ENCODE measurements at regions not wholly inside any gene's neighbourhood (a gene's known extent, or its start where the extent isn't known, plus 50 kb on each side); places are given as distances from the start of the nearest gene placed in this dataset.
"Not testable (repeated sequence)": the region's sequence is repeated elsewhere in the genome, so short reads cannot be mapped to it uniquely, and the experiment has no call there.

GRCh38 chr10:78443900-78444571 lies 410.4 kb downstream of the RPS24 start:
- DNase-seq = no peak

- not testable (repeated sequence) for DNase-seq
Measured at GRCh38 chr10:78444741-78445140, 411.1 kb downstream of the RPS24 start.

- DNase-seq = no peak
Measured at GRCh38 chr10:78445308-78445707, 411.6 kb downstream of the RPS24 start.

- DNase-seq = no peak
Measured at GRCh38 chr10:78448470-78448869, 414.8 kb downstream of the RPS24 start.

DNA sequence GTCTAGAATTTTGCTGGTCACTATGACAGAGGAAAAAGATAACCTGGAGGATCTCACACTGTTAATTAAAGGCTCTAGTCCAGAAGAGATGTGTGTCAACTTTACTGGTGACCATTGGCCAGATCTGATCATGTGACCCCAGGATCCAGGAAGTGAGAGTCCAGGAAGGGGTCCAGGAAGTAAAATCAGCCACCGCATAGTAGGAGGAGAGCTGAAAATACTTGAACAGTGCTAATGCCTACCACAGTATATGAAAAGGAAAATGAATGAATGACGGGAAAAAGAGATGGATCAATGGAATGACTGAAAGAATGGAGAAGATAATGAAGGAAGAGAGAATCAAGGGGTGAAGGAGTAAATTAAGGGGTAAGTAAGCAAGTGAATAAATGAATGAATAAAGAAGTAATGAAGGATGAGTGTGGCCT lies 415.3 kb downstream of the RPS24 start:
- DNase-seq = no peak

GRCh38 chr10:78449554-78449953 lies 415.9 kb downstream of the RPS24 start:
- DNase-seq = no peak

DNA sequence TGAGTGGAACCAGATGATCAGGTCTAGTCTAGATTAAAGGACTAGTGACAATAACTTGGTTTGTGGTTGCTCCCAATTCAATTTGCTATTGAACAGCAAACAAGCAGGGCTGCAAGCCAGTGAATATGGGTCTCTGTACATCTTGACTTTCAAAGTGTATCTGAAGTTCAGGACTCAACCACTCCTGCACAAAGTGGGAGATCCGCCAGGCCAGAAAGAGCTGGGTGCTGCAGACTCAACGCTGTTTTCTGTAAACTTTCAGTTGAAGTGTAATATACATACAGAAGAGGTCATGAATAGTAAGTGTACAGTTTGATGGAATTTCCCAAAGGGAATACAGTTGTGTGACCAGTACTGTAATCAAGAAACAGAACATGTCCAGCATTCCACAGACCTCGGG lies 416.6 kb downstream of the RPS24 start:
- no peak for DNase-seq

GRCh38 chr10:78450807-78451485 lies 417.3 kb downstream of the RPS24 start:
- no peak for DNase-seq

DNA sequence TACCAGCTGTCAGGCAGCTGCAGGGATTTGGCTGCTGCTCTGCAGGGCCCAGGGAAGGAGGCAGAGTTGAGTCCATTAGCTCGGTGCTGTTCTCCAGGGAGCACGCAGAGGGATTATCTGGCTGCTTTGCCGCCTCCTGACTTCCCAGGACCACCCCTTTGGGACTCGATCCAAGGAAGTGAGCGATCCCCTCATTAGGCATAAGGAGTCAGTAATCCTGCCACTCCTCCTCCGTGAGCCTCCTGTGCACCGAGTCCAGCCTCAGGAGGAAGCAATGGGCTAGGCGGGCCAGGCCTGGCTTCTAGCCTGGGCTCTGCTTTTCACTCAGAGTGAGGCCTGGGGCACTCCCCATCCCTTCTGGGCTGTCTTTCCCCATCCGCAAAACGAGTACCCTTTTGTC lies 417.9 kb downstream of the RPS24 start:
- DNase-seq = no peak

- DNase-seq = no peak
Measured at GRCh38 chr10:78454123-78454645, 420.5 kb downstream of the RPS24 start.

DNA sequence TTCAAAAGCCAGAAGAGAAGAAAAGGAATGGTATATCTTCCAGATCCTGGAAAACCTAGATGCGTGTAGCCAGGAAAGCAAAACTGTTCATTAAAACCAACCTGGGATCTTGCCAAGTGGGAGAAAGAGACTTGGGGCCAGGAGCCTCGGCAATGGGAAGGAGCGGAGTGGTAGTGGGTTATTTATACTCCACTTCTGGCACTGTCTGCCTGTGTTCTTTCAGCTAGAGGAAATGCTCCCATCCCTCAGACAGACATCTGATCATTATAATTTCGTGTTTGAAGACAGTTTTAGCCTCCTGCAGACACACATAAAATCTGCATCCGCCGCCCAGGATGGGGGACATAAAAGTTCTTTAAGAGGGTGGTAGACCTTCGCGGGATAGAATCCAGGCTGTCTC lies 421.6 kb downstream of the RPS24 start:
- no peak for DNase-seq

DNA sequence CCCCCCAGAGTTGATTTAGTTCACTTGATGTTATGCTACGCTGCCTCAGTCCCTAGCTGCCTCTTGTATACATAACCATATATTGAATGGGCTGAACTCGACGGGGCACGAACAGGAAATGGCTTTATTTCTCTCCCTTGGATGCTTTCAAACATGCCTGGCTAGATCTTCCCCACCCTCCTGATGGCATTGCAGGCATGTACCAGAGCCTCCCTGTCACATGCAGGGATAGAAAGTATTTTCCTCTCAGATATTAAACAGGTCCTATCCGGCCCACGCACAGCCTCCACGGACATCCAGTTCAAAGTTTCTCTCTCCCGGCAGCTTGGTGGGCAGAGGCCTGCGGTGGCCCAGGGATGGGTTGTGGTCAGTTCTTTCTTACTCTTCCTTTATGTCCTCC lies 422.1 kb downstream of the RPS24 start:
- DNase-seq = no peak

- DNase-seq = no peak
Measured at GRCh38 chr10:78456649-78457400, 423.2 kb downstream of the RPS24 start.

GRCh38 chr10:78457804-78458482 lies 424.3 kb downstream of the RPS24 start:
- no peak for DNase-seq

- no peak for DNase-seq
Measured at GRCh38 chr10:78458983-78459638, 425.4 kb downstream of the RPS24 start.

- no peak for DNase-seq
Measured at GRCh38 chr10:78459639-78460037, 426.0 kb downstream of the RPS24 start.

DNA sequence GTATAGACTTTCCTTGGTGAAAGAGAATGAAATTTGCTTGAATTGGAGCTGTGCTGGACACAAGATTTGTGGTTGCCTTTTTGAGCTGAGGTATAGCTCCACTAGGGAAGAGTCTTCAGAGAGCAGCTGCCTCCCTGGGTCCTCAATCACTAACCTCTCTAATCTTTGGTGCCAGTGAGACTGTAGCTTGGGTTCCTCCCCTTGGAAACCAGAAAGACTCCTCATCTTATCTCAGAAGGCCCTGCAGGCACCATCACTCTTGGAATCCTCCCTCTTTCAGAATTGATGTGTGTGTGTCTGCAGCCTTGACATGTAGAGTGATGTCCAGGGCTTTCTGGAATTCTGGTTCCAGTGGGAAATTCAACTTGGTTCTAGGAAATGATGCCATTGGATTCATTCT lies 426.5 kb downstream of the RPS24 start:
- no peak for DNase-seq

DNA sequence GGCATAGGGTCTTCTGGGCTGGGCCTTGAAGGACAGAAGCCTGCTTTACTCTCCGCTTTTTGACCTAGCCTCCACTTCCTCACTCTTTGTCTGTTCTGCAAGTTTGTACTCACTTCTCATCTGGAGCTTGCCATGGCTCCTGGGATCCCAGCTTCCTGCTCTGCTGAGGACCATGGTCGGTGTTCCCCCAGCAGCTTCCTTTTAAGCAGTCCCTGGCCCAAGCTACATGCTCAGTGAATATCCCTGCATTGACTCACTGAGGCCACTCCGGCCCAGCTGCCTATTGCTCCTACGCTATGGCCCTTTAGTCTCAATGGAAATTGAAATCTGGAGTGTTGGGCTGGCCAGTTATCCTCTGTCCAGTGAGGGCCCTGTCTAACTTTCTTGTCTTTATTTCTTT lies 427.7 kb downstream of the RPS24 start:
- DNase-seq = no peak

GRCh38 chr10:78462176-78462575 lies 428.5 kb downstream of the RPS24 start:
- DNase-seq = no peak

DNA sequence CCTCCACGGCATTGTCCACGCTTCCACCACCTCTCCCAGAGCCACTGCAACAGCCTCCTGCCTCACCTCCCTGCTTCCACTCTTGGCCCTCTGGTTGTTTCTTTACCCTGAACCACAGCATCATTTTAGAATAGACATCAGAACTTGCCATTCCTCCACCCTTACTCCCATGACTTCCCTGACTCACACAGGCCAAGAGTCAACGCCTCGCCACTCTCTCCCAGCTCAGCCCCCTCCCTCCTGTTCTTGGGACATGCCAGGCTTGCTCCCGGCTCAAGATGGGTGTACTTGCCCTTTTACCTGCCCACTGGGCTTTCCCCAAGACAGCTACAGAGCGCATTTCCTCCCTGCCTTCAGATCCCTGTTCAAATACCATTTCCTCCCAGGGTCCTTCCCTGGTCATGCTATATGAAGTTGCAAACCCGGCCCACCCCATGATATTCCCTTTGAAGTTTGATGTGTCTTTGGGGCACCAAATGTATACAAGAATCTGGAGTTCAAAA lies 429.1 kb downstream of the RPS24 start:
- DNase-seq = no peak

DNA sequence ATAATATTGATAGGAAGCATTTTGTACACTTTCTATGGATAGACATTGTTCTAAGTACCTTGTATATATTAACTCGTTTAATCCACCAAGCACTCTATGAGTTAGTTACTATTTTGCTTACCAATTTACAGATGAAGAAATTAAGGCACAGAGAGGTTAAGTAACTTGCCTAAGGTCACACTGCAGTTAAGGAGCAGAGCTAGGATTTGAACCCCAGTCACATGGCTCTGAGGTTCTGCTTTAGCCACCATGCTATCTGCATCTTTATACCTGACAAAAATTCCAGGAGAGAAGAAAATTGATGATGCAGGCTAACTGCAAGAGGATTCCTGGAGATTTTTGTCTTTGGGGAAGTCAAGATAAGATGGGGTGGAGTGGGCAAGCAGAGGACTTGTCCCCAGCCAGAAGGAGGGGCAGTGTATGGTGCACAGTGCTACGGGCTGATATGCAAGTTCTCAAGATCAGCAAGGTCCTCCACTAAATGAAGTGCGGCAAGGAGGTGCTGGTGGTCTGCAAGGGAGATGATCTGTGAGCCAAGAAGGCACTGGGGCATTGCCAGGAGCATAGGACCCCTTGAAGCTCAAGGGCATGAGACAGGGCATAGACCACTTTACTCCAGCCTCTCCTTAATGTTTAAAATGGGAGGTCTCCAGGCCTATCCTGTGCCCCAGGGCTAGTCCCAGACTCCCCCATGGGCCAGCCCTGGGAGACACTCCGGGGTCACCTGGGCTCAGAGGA lies 430.6 kb downstream of the RPS24 start:
- no peak for DNase-seq

DNA sequence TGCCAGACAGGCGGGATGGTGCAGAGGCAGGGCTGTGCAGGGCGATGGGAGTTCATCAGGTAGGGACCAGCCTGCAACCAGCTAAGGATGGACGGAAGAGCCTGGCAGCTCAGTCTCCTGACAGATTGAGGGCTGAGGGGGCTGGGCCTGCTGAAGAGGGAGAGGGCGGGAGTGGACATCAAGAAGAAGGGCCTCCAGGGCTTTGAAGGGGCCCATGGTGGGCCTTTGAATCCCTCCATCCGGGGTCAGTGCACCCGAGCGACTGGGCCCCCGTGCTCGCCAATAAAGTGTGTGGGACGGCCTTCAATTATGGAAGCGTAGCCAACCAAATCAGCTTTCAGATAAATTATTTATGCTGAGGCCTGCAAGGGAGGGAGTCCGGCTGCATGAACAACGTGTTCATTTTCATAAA lies 431.2 kb downstream of the RPS24 start:
- DNase-seq = no peak

Data from activated CD4-positive, alpha-beta T cell treated with anti-CD3 and anti-CD28 coated beads for 1 hour (primary cell).